ENCODE measurements at regions not wholly inside any gene's neighbourhood (a gene's known extent, or its start where the extent isn't known, plus 50 kb on each side); places are given as distances from the start of the nearest gene placed in this dataset.

DNA sequence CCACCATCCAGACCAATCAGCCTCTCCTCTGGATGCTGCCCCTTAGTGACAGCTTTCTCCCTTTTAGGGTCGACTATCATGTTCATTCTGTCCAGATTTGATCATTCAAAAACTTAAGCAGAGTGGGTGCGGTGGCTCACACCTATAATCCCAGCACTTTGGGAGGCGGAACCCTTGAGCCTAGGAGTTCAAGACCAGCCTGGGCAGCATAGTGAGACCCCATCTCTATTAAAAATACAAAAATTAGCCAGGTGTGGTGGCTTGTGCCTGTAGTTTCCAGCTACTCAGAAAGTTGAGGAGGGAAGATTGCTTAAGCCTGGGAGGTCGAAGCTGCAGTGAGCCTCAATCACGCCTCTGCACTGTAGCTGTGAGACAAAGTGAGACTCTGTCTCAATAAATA is 68.3 kb upstream of the ZCCHC2 start:
- no peaks in the 10 kb centered on the region for H3K79me1 ChIP-seq (ENCODE audit: low read depth in 1 of 2, low read length in 2 of 2)
- H3K27ac ChIP-seq (ENCODE audit: insufficient read depth, low read length) = no peak overlapping the region
- DNase-seq (no peak), ATAC-seq (ENCODE audit: low read depth) (no peak)
- in situ Hi-C loops (cut with MboI; ENCODE audit: low sequenced_read_pairs) (no loop called here), intact Hi-C loops (cut with micrococcal nuclease) (no loop called here), dilution Hi-C loops (cut with HindIII; ENCODE audit: low sequenced_read_pairs, unreplicated experiment) (no loop called here)
- no peak overlapping the region for H3K23ac ChIP-seq (ENCODE audit: low read depth, low read length)
- no peak overlapping the region for H4K5ac ChIP-seq (ENCODE audit: low read depth, low read length)
- H3K4me3 ChIP-seq (ENCODE audit: insufficient read depth, low read depth, low read length) = no peak overlapping the region
- no CpG with 5 or more reads among the region's 5 CpGs for WGBS, 2 experiments (ENCODE audit: extremely low coverage in 2 of 2, insufficient read length in 1 of 2)
- H3K9ac ChIP-seq (ENCODE audit: low read depth, low read length) = no peak overlapping the region
- TF ChIP-seq, protein P1, sequence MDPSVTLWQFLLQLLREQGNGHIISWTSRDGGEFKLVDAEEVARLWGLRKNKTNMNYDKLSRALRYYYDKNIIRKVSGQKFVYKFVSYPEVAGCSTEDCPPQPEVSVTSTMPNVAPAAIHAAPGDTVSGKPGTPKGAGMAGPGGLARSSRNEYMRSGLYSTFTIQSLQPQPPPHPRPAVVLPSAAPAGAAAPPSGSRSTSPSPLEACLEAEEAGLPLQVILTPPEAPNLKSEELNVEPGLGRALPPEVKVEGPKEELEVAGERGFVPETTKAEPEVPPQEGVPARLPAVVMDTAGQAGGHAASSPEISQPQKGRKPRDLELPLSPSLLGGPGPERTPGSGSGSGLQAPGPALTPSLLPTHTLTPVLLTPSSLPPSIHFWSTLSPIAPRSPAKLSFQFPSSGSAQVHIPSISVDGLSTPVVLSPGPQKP (IDR thresholded peaks at IDR 0.05; ENCODE audit: borderline replicate concordance, low read depth, low read length) = no peak
- TF ChIP-seq RAD21 (IDR thresholded peaks at IDR 0.05; ENCODE audit: low read length) (no peak), CTCF (conservative IDR thresholded peaks at IDR 0.05; ENCODE audit: low read depth, low read length) (no peak), USF2 (IDR thresholded peaks at IDR 0.05; ENCODE audit: low read depth, low read length) (no peak), RFX5 (IDR thresholded peaks at IDR 0.05; ENCODE audit: low read depth, low read length) (no peak), NFE2L2 (IDR thresholded peaks at IDR 0.05; ENCODE audit: low read depth, low read length) (no peak)
- H2BK15ac ChIP-seq (ENCODE audit: low read depth, low read length) = no peak overlapping the region
- no peak overlapping the region for H2AK5ac ChIP-seq (ENCODE audit: low read depth, low read length)
- H3K9me3 ChIP-seq (ENCODE audit: control insufficient read depth, insufficient read depth, low read length) = no peaks in the 10 kb centered on the region
- CTCF ChIA-PET = no interaction called here
- POLR2A ChIA-PET (ENCODE audit: unreplicated experiment) = no interaction called here
- no peak overlapping the region for H3K56ac ChIP-seq (ENCODE audit: extremely low read depth, insufficient read depth, low read length)
- no peak overlapping the region for H4K8ac ChIP-seq (ENCODE audit: low read depth in 2 of 2, low read length in 2 of 2)
- H3K14ac ChIP-seq (replicated peaks; ENCODE audit: low read depth, low read length) = no peak overlapping the region
- H3K18ac ChIP-seq (ENCODE audit: low read depth, low read length) = no peak overlapping the region
- no TSS peak for BruUV-seq (replicated peaks)
- H3K4me2 ChIP-seq (ENCODE audit: low read depth, low read length) = no peak overlapping the region
- H2BK20ac ChIP-seq (ENCODE audit: low read depth, low read length) = no peak overlapping the region
- no peaks in the 10 kb centered on the region for H3K36me3 ChIP-seq (ENCODE audit: control insufficient read depth, insufficient read depth, low read length)
- no peak overlapping the region for H4K91ac ChIP-seq (ENCODE audit: insufficient read depth, low read depth, low read length)
- no peak overlapping the region for H2BK5ac ChIP-seq (ENCODE audit: low read depth, low read length, poor library complexity, severe bottlenecking)
- H3K27me3 ChIP-seq (ENCODE audit: control insufficient read depth, insufficient read depth, low read length) = peaks cover 10% of the 10 kb centered on the region
- H3K4ac ChIP-seq (ENCODE audit: low read depth, low read length) = no peak overlapping the region
- H3K9me1 ChIP-seq (ENCODE audit: insufficient read depth, low read length) = no peaks in the 10 kb centered on the region
- no peaks in the 10 kb centered on the region for H4K20me1 ChIP-seq (ENCODE audit: insufficient read depth, low read length)
- H3K4me1 ChIP-seq (ENCODE audit: control insufficient read depth, insufficient read depth, low read length) = peaks cover 7% of the 10 kb centered on the region
- no peak overlapping the region for H2AK9ac ChIP-seq (replicated peaks; ENCODE audit: low read depth, low read length, poor library complexity)
- no peak overlapping the region for H2AFZ ChIP-seq (replicated peaks; ENCODE audit: low read length, poor library complexity)
- no peak overlapping the region for H2BK120ac ChIP-seq (ENCODE audit: low read depth, low read length)

Measured in IMR-90 (cell line).